Panc1 (cell line): ENCODE measurements at regions not wholly inside any gene's neighbourhood (a gene's known extent, or its start where the extent isn't known, plus 50 kb on each side); places are given as distances from the start of the nearest gene placed in this dataset.

Experiments used
- ATAC-seq: fragments of 200-7000 bp; cut with Tn5 transposase; 2 replicates; pipeline ENCODE4 v1.9.1; 2020; ENCODE audit warnings: mild to moderate bottlenecking, moderate library complexity
- BruUV-seq: library from RNA; stranded (reverse); fragments of 400-500 nt; replicated peaks from 2 replicates; lab custom pipeline; 2021; lab: Mats Ljungman, UMichigan
- CTCF ChIA-PET: fragments of 300-600 bp; sonication (Branson Sonifier 250); formaldehyde crosslinking; loops from one replicate; lab custom pipeline; 2022; ENCODE audit warnings: antibody characterized with exemption; lab: Charles Lee
- POLR2A ChIA-PET: fragments of 300-600 bp; sonication (Branson Sonifier 250); formaldehyde crosslinking; loops from one replicate; lab custom pipeline; 2022; ENCODE audit warnings: antibody characterized with exemption; lab: Charles Lee
- DNase-seq: peaks from one replicate; pipeline ENCODE4 v3.0.0-alpha.2; 2010; ENCODE audit warnings: low read depth, low spot score
- H3K27ac ChIP-seq: 2 replicates; pipeline ENCODE4 v1.5.1; 2011; ENCODE audit warnings: mild to moderate bottlenecking, low read length, inconsistent platforms
- H3K27me3 ChIP-seq: fragments of 200-500 bp; sonication (Bioruptor generic); 2 replicates; pipeline ENCODE4 v1.6.0; 2014; ENCODE audit warnings: low read length, inconsistent platforms; ENCODE audit not compliant: control insufficient read depth, insufficient read depth
- H3K36me3 ChIP-seq: fragments of 200-500 bp; sonication (Bioruptor generic); 2 replicates; pipeline ENCODE4 v1.5.1; 2014; ENCODE audit warnings: inconsistent platforms, mild to moderate bottlenecking, low read length, moderate library complexity; ENCODE audit not compliant: control insufficient read depth, insufficient read depth
- H3K4me1 ChIP-seq: 2 replicates; pipeline ENCODE4 v1.5.1; 2011; ENCODE audit warnings: inconsistent platforms, mild to moderate bottlenecking, low read length, moderate library complexity; ENCODE audit not compliant: control insufficient read depth, insufficient read depth
- H3K4me3 ChIP-seq, 2 experiments: 2 replicates each; pipeline ENCODE4 v1.5.1; 2011 to 2012; ENCODE audit warnings: low read depth in 2 of 2, low read length in 2 of 2, mild to moderate bottlenecking in 2 of 2, inconsistent platforms in 1 of 2, moderate library complexity in 1 of 2
- H3K9me3 ChIP-seq: fragments of 200-500 bp; sonication (Bioruptor generic); 2 replicates; pipeline ENCODE4 v1.5.1; 2014; ENCODE audit warnings: low read depth, mild to moderate bottlenecking, inconsistent platforms, low read length, moderate library complexity; ENCODE audit not compliant: control insufficient read depth, insufficient read depth
- POLR2AphosphoS5 ChIP-seq: IDR thresholded peaks from 2 replicates; pipeline ENCODE4 v1.6.1; 2012; ENCODE audit warnings: mild to moderate bottlenecking, low read depth, low read length, moderate library complexity
- SIN3A ChIP-seq: IDR thresholded peaks from 2 replicates; pipeline ENCODE4 v1.6.1; 2012; ENCODE audit warnings: low read depth, mild to moderate bottlenecking, low read length, moderate library complexity, borderline replicate concordance; ENCODE audit not compliant: insufficient read depth
- TCF7L2 ChIP-seq: IDR thresholded peaks from 2 replicates; pipeline ENCODE4 v1.6.1; 2011; ENCODE audit warnings: mild to moderate bottlenecking, low read depth, low read length, inconsistent platforms
- in situ Hi-C: cut with HindIII; loops from 2 replicates; pipeline ENCODE4 v1.10.0; 2016; ENCODE audit warnings: low sequenced_read_pairs, low pct_unique_long_range_greater_than_20kb
- intact Hi-C: fragments of 100-400 bp; cut with micrococcal nuclease; formaldehyde crosslinking; loops from one replicate; pipeline ENCODE4 v1.10.0; 2022; ENCODE audit not compliant: unreplicated experiment
- TF ChIP-seq, protein P1 (sequence below): fragments of 450-650 bp; IDR thresholded peaks from 2 replicates; pipeline ENCODE4 v1.5.1; 2017; ENCODE audit warnings: mild to moderate bottlenecking
- TF ChIP-seq, protein P2 (sequence below), 2 experiments: IDR thresholded peaks; 2 replicates each; pipeline ENCODE4 v1.6.1; 2011 to 2012; ENCODE audit warnings: low read depth in 2 of 2, control low read depth in 1 of 2, low read length in 1 of 2, mild to moderate bottlenecking in 1 of 2, moderate library complexity in 1 of 2; ENCODE audit not compliant: insufficient read depth in 1 of 2

- ChIA-PET CTCF (no interaction called here), POLR2A (no interaction called here)
- peaks cover 8% of the 10 kb centered on the region for H3K4me1 ChIP-seq
- no peak overlapping the region for H3K4me3 ChIP-seq
- no peak for ATAC-seq
- no peaks in the 10 kb centered on the region for H3K9me3 ChIP-seq
- no peak for DNase-seq
- H3K27me3 ChIP-seq, result no peaks in the 10 kb centered on the region
- H3K36me3 ChIP-seq, result no peaks in the 10 kb centered on the region
- peak overlapping the region; percentile 42; the same call in 1 of the 2 replicates for H3K27ac ChIP-seq
- TF ChIP-seq, protein P1, sequence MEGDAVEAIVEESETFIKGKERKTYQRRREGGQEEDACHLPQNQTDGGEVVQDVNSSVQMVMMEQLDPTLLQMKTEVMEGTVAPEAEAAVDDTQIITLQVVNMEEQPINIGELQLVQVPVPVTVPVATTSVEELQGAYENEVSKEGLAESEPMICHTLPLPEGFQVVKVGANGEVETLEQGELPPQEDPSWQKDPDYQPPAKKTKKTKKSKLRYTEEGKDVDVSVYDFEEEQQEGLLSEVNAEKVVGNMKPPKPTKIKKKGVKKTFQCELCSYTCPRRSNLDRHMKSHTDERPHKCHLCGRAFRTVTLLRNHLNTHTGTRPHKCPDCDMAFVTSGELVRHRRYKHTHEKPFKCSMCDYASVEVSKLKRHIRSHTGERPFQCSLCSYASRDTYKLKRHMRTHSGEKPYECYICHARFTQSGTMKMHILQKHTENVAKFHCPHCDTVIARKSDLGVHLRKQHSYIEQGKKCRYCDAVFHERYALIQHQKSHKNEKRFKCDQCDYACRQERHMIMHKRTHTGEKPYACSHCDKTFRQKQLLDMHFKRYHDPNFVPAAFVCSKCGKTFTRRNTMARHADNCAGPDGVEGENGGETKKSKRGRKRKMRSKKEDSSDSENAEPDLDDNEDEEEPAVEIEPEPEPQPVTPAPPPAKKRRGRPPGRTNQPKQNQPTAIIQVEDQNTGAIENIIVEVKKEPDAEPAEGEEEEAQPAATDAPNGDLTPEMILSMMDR, result no peak
- TF ChIP-seq, protein P2, sequence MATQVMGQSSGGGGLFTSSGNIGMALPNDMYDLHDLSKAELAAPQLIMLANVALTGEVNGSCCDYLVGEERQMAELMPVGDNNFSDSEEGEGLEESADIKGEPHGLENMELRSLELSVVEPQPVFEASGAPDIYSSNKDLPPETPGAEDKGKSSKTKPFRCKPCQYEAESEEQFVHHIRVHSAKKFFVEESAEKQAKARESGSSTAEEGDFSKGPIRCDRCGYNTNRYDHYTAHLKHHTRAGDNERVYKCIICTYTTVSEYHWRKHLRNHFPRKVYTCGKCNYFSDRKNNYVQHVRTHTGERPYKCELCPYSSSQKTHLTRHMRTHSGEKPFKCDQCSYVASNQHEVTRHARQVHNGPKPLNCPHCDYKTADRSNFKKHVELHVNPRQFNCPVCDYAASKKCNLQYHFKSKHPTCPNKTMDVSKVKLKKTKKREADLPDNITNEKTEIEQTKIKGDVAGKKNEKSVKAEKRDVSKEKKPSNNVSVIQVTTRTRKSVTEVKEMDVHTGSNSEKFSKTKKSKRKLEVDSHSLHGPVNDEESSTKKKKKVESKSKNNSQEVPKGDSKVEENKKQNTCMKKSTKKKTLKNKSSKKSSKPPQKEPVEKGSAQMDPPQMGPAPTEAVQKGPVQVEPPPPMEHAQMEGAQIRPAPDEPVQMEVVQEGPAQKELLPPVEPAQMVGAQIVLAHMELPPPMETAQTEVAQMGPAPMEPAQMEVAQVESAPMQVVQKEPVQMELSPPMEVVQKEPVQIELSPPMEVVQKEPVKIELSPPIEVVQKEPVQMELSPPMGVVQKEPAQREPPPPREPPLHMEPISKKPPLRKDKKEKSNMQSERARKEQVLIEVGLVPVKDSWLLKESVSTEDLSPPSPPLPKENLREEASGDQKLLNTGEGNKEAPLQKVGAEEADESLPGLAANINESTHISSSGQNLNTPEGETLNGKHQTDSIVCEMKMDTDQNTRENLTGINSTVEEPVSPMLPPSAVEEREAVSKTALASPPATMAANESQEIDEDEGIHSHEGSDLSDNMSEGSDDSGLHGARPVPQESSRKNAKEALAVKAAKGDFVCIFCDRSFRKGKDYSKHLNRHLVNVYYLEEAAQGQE (IDR thresholded peaks at IDR 0.05; ENCODE audit: insufficient read depth in 1 of 2, low read depth in 2 of 2, low read length in 1 of 2), result no peak
- TF ChIP-seq SIN3A, result no peak
- no peak for TF ChIP-seq POLR2AphosphoS5
- intact Hi-C loops, result no loop called here
- in situ Hi-C loops, result no loop called here
- no TSS peak for BruUV-seq
Measured at GRCh38 chr6:12530345-12530744, 186.2 kb upstream of the PHACTR1 start.

GRCh38 chr6:12533586-12533985 lies 183.0 kb upstream of the PHACTR1 start:
- TF ChIP-seq SIN3A (no peak), TCF7L2 (no peak), POLR2AphosphoS5 (no peak)
- TF ChIP-seq, protein P2 (IDR thresholded peaks at IDR 0.05; ENCODE audit: insufficient read depth in 1 of 2, low read depth in 2 of 2, low read length in 1 of 2), result no peak
- TF ChIP-seq, protein P1, result no peak
- no peaks in the 10 kb centered on the region for H3K27me3 ChIP-seq
- POLR2A ChIA-PET, result no interaction called here
- BruUV-seq, result no TSS peak
- no peaks in the 10 kb centered on the region for H3K36me3 ChIP-seq
- H3K9me3 ChIP-seq, result no peaks in the 10 kb centered on the region
- no peak for ATAC-seq
- peaks cover 4% of the 10 kb centered on the region; the same call in 1 of the 2 replicates for H3K4me1 ChIP-seq
- intact Hi-C loops (no loop called here), in situ Hi-C loops (no loop called here)
- CTCF ChIA-PET, result no interaction called here
- no peak overlapping the region for H3K4me3 ChIP-seq
- no peak overlapping the region for H3K27ac ChIP-seq
- DNase-seq, result no peak
